ENCODE measurements at regions not wholly inside any gene's neighbourhood (a gene's known extent, or its start where the extent isn't known, plus 50 kb on each side); places are given as distances from the start of the nearest gene placed in this dataset.

- no peak for DNase-seq (ENCODE audit: low read depth)
- H3K4me3 ChIP-seq (ENCODE audit: control insufficient read depth, low read depth, low read length): no peak overlapping the region
- no peak for TF ChIP-seq CTCF (IDR thresholded peaks at IDR 0.05; ENCODE audit: control insufficient read depth, insufficient read depth, low read depth, low read length, missing control alignments)
Observed at GRCh38 chr1:30312226-30312625, 411.2 kb downstream of the MATN1 start.

GRCh38 chr1:30311749-30312148 lies 411.6 kb downstream of the MATN1 start:
- DNase-seq (ENCODE audit: low read depth): no peak

GRCh38 chr1:30310966-30311742 lies 412.2 kb downstream of the MATN1 start:
- DNase-seq (ENCODE audit: low read depth): no peak
- H3K4me3 ChIP-seq (ENCODE audit: control insufficient read depth, low read depth, low read length): no peak overlapping the region
- no peak for TF ChIP-seq CTCF (IDR thresholded peaks at IDR 0.05; ENCODE audit: control insufficient read depth, insufficient read depth, low read depth, low read length, missing control alignments)

More at GRCh38 chr1:30311749-30312148, 411.6 kb downstream of the MATN1 start:
- no peak overlapping the region for H3K4me3 ChIP-seq (ENCODE audit: control insufficient read depth, low read depth, low read length)
- TF ChIP-seq CTCF (IDR thresholded peaks at IDR 0.05; ENCODE audit: control insufficient read depth, insufficient read depth, low read depth, low read length, missing control alignments): no peak

GRCh38 chr1:30307182-30307581 lies 416.2 kb downstream of the MATN1 start:
- TF ChIP-seq CTCF (IDR thresholded peaks at IDR 0.05; ENCODE audit: control insufficient read depth, insufficient read depth, low read depth, low read length, missing control alignments): no peak
- H3K4me3 ChIP-seq (ENCODE audit: control insufficient read depth, low read depth, low read length): no peak overlapping the region
- DNase-seq (ENCODE audit: low read depth): no peak

- no peak overlapping the region for H3K4me3 ChIP-seq (ENCODE audit: control insufficient read depth, low read depth, low read length)
- TF ChIP-seq CTCF (IDR thresholded peaks at IDR 0.05; ENCODE audit: control insufficient read depth, insufficient read depth, low read depth, low read length, missing control alignments): no peak
- no peak for DNase-seq (ENCODE audit: low read depth)
Observed at GRCh38 chr1:30305519-30305918, 417.9 kb downstream of the MATN1 start.

- no peak for DNase-seq (ENCODE audit: low read depth)
- H3K4me3 ChIP-seq (ENCODE audit: control insufficient read depth, low read depth, low read length): no peak overlapping the region
- no peak for TF ChIP-seq CTCF (IDR thresholded peaks at IDR 0.05; ENCODE audit: control insufficient read depth, insufficient read depth, low read depth, low read length, missing control alignments)
Observed at GRCh38 chr1:30305061-30305460, 418.3 kb downstream of the MATN1 start.

Data from AG09309 (cell line).